Activated naive CD8-positive, alpha-beta T cell treated with anti-CD3 and anti-CD28 coated beads, Interleukin-2, amount 10 ng/mL, durations not matched to agents 7 days and 5 days (primary cell): ENCODE measurements at regions not wholly inside any gene's neighbourhood (a gene's known extent, or its start where the extent isn't known, plus 50 kb on each side); places are given as distances from the start of the nearest gene placed in this dataset.
"Not testable (repeated sequence)": the region's sequence is repeated elsewhere in the genome, so short reads cannot be mapped to it uniquely, and the experiment has no call there.

Experiments
- ATAC-seq: fragments of 150-1000 bp; cut with Tn5 transposase; one replicate; pipeline ENCODE4 v1.10.0; 2021; ENCODE audit warnings: low read depth, moderate library complexity
- POLR2A ChIA-PET: fragments of 350-600 bp; sonication (Branson Sonifier 250); formaldehyde crosslinking; loops from one replicate; lab custom pipeline; 2021; ENCODE audit warnings: antibody characterized with exemption; lab: Charles Lee
- DNase-seq: peaks from one replicate; pipeline ENCODE4 v3.0.0; 2021
- H3K27ac Mint-ChIP-seq: one replicate; pipeline ENCODE4 v1.8.0; 2022; ENCODE audit warnings: mild to moderate bottlenecking, mixed read lengths
- H3K27me3 Mint-ChIP-seq: one replicate; pipeline ENCODE4 v1.8.0; 2022; ENCODE audit warnings: mild to moderate bottlenecking, moderate library complexity, mixed read lengths
- H3K36me3 Mint-ChIP-seq: one replicate; pipeline ENCODE4 v1.8.0; 2021; ENCODE audit warnings: mild to moderate bottlenecking, mixed read lengths
- H3K4me1 Mint-ChIP-seq: one replicate; pipeline ENCODE4 v1.8.0; 2021; ENCODE audit warnings: mixed read lengths
- H3K4me3 Mint-ChIP-seq: one replicate; pipeline ENCODE4 v1.8.0; 2022; ENCODE audit warnings: mild to moderate bottlenecking, moderate library complexity, mixed read lengths
- H3K9me3 Mint-ChIP-seq: one replicate; pipeline ENCODE4 v1.8.0; 2021; ENCODE audit warnings: mixed read lengths

DNA sequence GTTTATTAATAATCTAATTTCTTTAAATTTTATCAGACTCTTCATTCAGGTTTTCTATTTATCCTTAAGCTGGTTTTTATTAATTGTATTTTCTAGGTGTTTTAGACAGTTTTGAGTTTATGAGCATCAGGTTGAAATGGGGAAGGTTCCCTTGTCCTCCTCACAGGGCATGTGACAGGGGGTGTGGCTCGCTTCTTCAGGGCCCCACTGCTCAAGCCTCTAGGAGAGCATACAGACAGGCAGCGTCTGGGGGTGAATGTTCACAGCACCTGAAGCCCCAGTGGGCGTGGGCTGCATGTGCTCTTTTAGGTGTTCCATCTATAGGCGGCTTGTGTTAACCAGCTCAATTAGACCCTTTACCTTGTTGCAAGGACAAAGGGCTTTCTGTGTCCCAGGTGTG, 78.2 kb upstream of the RUFY1 start:
- no peaks in the 10 kb centered on the region for H3K9me3 Mint-ChIP-seq
- H3K4me3 Mint-ChIP-seq = no peak overlapping the region
- DNase-seq = no peak
- POLR2A ChIA-PET = no interaction called here
- H3K4me1 Mint-ChIP-seq = no peaks in the 10 kb centered on the region
- no peak for ATAC-seq
- H3K36me3 Mint-ChIP-seq = no peaks in the 10 kb centered on the region
- peaks cover 9% of the 10 kb centered on the region for H3K27me3 Mint-ChIP-seq
- H3K27ac Mint-ChIP-seq = no peak overlapping the region

DNA sequence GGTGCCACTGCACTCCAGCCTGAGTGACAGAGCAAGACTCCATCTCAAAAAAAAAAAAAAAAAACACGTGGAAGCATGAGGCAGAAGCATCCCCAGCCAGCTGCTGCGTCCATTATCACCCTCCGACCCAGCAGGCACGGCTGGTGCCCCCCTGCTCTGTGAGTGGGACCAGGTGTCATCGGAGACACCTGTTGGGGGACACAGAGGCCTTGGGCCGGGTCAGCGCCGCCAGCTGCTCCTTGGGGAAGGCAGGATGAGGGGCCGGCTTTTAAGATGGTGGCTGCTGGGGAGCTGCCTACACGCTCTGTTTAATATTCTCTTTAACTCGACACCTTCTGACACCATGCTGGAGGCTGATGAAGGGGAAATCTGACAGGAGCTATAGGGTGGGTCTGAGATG, 80.2 kb upstream of the RUFY1 start:
- no peaks in the 10 kb centered on the region for H3K9me3 Mint-ChIP-seq
- no peaks in the 10 kb centered on the region for H3K36me3 Mint-ChIP-seq
- no peak overlapping the region for H3K4me3 Mint-ChIP-seq
- no peak overlapping the region for H3K27ac Mint-ChIP-seq
- peaks cover 5% of the 10 kb centered on the region for H3K27me3 Mint-ChIP-seq
- POLR2A ChIA-PET = no interaction called here
- ATAC-seq = no peak
- no peak for DNase-seq
- H3K4me1 Mint-ChIP-seq = no peaks in the 10 kb centered on the region

DNA sequence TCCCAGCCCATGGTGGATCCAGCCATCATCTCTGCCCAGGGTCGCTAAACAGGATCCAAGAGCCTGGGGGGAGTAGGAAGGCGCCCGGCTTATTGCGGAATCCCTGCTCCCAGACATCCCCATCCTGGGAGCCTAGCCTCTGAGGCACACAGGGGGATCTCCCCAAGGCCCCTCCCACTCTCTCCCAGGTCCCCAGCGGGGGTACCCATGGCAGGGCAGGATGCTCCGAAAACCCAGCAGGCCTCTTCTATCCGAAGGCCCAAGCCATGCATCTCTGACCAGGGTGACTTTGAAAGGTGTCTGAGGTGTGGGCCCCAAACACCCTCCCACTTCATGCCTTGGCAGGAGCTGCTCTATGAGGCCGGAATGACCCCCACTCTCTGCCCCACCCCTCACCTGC, 81.7 kb upstream of the RUFY1 start:
- POLR2A ChIA-PET = no interaction called here
- Mint-ChIP-seq H3K9me3 (no peaks in the 10 kb centered on the region), H3K27ac (no peak overlapping the region), H3K4me1 (no peaks in the 10 kb centered on the region), H3K36me3 (no peaks in the 10 kb centered on the region), H3K27me3 (no peaks in the 10 kb centered on the region), H3K4me3 (no peak overlapping the region)
- no peak for ATAC-seq
- DNase-seq = no peak

DNA sequence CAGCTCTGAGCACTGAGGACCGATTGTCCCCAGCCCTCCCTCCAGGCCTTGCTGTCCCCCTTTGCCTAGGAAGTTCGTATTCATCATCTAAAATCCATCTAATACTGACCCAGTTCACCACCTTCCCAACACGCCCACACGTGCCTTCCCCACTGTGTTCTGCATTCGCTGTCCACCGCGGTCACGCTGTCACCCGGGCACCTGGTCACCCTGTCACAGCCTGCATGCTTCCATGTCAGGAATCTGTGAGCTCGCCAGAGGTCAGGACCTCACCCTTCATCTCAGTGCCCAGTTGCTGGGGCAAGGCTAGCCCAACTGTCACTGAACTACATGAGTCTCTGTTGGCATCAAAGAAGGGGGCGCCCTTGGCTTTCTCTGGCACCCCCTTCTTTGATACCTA, 82.9 kb upstream of the RUFY1 start:
- H3K36me3 Mint-ChIP-seq = no peaks in the 10 kb centered on the region
- H3K27ac Mint-ChIP-seq = no peak overlapping the region
- no peaks in the 10 kb centered on the region for H3K9me3 Mint-ChIP-seq
- ATAC-seq (no peak), DNase-seq (no peak)
- H3K4me3 Mint-ChIP-seq = no peak overlapping the region
- H3K4me1 Mint-ChIP-seq = no peaks in the 10 kb centered on the region
- no peaks in the 10 kb centered on the region for H3K27me3 Mint-ChIP-seq
- POLR2A ChIA-PET = no interaction called here

DNA sequence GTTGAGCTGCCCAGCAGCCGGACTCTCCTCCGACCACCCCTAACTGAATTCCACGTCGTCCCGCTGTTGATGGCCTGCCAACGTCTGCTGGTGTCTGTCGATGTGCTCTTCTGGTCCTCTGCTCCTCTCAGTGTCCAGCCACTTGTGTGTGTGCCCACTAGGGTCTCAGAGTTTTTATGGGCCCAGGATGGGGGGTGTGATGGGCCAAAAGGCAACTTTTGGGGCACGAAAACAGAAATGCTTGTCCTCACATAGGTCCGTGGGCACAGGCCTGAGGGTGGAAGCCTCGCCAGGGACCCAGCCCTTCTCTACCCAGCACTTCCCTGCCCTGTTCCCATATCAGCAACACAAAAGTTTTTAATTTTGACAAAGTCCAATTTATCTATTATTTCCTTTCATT, 85.7 kb upstream of the RUFY1 start:
- Mint-ChIP-seq H3K4me3 (no peak overlapping the region), H3K36me3 (no peaks in the 10 kb centered on the region), H3K9me3 (no peaks in the 10 kb centered on the region), H3K27ac (no peak overlapping the region), H3K4me1 (no peaks in the 10 kb centered on the region), H3K27me3 (no peaks in the 10 kb centered on the region)
- POLR2A ChIA-PET = no interaction called here
- DNase-seq (no peak), ATAC-seq (no peak)

DNA sequence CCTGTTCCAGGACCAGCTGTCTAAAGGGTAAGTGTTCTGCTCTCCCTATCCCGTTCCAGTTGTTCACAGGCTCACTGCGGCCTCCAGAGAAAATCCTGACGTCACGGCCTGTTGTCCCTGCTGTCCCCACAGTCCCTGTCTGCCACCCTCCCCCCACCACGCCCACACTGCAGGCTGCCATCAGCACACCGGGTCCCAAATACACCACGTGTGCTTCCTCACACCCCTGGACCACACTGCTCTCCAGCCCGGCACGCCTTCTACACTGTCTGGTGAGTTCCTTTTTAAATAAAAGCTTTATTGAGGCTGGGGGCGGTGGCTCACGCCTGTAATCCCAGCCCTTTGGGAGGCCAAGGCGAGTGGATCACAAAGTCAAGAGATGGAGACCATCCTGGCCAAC, 88.3 kb upstream of the RUFY1 start:
- POLR2A ChIA-PET = no interaction called here
- no peak overlapping the region for H3K4me3 Mint-ChIP-seq
- H3K4me1 Mint-ChIP-seq = no peaks in the 10 kb centered on the region
- no peak for DNase-seq
- H3K9me3 Mint-ChIP-seq = peaks cover 3% of the 10 kb centered on the region
- H3K27me3 Mint-ChIP-seq = no peaks in the 10 kb centered on the region
- ATAC-seq = no peak
- no peaks in the 10 kb centered on the region for H3K36me3 Mint-ChIP-seq
- no peak overlapping the region for H3K27ac Mint-ChIP-seq

DNA sequence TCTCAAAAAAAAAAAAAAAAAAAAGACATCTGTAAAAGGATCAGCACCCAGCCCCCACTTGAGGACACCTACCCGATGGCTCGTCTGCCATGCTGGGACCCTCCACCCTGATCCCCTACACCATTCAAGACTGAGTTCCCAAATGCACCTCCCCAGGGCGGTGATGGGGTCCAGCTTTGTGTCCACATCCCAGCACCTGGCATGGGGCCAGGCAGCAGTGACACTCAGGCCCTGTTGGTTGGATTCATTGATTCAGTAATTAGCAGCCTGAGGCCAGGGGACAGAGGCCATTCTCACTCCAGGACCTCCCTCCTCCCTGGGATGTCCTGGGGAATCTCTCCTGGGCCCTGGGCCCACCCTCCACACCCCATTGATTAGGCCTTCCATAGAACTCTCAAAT, 88.8 kb upstream of the RUFY1 start:
- Mint-ChIP-seq H3K27me3 (no peaks in the 10 kb centered on the region), H3K9me3 (peaks cover 3% of the 10 kb centered on the region), H3K27ac (no peak overlapping the region), H3K36me3 (no peaks in the 10 kb centered on the region), H3K4me3 (no peak overlapping the region), H3K4me1 (no peaks in the 10 kb centered on the region)
- ATAC-seq (no peak), DNase-seq (no peak)
- POLR2A ChIA-PET = no interaction called here

DNA sequence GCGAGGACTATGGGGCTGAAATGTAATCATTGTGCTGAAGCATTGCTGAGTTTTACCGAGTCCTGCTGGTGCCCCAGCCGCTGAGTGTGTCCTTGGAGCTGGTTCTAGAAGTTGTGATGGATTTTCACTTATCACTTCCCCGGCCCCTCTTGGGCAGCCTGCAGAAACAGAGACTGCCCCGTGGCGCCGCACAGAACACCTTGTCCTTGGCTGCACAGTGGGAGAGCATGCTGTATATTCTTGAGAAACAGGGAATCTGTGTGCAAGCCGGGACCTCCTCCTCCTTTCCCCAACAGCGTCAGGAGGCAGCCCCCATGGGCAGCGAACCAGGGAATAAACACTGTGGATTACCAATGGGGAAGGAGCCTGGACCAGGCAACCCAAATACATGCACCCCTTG, 90.6 kb upstream of the RUFY1 start:
- H3K4me1 Mint-ChIP-seq = no peaks in the 10 kb centered on the region
- peaks cover 7% of the 10 kb centered on the region for H3K9me3 Mint-ChIP-seq
- DNase-seq (no peak), ATAC-seq (no peak)
- no peak overlapping the region for H3K27ac Mint-ChIP-seq
- POLR2A ChIA-PET = no interaction called here
- H3K4me3 Mint-ChIP-seq = no peak overlapping the region
- H3K27me3 Mint-ChIP-seq = no peaks in the 10 kb centered on the region
- no peaks in the 10 kb centered on the region for H3K36me3 Mint-ChIP-seq

DNA sequence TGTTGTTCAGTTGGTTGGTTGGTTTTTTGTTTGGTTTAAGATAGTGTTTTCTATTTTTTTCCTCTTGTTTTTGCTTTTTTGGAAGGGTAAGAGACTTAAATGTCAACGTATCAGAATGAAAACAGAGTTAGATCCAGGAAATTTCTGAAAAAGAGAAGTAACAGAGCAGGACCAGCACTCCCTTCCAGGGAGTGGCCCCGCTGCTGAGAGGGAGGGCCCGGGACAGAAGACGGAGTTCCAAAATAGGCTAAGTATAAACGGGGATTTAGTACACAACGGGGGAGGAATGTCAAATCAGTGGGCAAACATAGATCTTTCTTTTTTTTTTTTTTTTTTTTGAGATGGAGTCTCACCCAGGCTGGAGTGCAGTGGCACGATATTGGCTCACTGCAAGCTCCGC, 92.7 kb upstream of the RUFY1 start:
- Mint-ChIP-seq H3K27ac (no peak overlapping the region), H3K4me1 (no peaks in the 10 kb centered on the region), H3K9me3 (peaks cover 12% of the 10 kb centered on the region), H3K36me3 (no peaks in the 10 kb centered on the region), H3K27me3 (no peaks in the 10 kb centered on the region), H3K4me3 (no peak overlapping the region)
- POLR2A ChIA-PET = no interaction called here
- ATAC-seq = no peak
- no peak for DNase-seq

DNA sequence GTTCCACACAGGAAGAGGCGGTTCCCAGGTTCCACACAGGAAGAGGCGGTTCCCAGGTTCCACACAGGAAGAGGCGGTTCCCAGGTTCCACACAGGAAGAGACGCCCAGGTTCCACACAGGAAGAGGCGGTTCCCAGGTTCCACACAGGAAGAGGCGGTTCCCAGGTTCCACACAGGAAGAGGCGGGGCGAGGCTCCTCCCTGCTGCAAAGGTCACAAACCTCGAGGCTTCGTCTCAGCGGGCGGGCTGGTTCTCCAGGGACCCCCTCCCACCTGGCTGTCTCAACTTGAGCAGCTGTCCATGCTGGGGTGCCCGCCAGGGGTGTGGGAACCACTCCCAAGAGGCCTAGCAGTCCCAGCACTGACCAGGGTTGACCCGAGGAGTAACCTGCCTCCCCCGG, 94.3 kb upstream of the RUFY1 start:
- H3K9me3 Mint-ChIP-seq = peaks cover 12% of the 10 kb centered on the region
- DNase-seq, H3K36me3 Mint-ChIP-seq, H3K27ac Mint-ChIP-seq, H3K27me3 Mint-ChIP-seq, H3K4me3 Mint-ChIP-seq, POLR2A ChIA-PET, ATAC-seq, H3K4me1 Mint-ChIP-seq: not testable (repeated sequence)

DNA sequence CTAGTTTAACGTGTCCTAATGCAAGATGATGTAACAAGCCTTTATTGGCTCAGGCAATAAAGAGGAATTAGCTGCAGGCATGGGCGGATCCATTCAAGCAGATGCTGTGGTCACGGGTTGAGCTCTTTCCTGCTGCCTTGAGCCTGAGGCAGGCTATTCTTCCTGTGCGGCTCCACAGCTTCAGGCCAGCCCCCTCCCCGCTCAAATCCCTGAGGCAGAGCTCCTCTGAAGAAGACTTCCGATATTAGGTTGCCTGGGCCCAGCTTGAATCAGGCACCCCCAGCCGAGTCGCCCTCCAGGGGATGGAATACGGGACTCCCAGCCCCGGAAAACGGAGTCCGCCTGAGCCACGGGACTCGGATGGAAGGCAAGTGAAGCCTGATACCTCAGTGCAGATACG, 95.0 kb upstream of the RUFY1 start:
- Mint-ChIP-seq H3K36me3 (no peaks in the 10 kb centered on the region), H3K27me3 (no peaks in the 10 kb centered on the region), H3K27ac (no peak overlapping the region), H3K4me1 (no peaks in the 10 kb centered on the region), H3K9me3 (peaks cover 12% of the 10 kb centered on the region), H3K4me3 (no peak overlapping the region)
- DNase-seq = no peak
- POLR2A ChIA-PET = no interaction called here
- no peak for ATAC-seq

DNA sequence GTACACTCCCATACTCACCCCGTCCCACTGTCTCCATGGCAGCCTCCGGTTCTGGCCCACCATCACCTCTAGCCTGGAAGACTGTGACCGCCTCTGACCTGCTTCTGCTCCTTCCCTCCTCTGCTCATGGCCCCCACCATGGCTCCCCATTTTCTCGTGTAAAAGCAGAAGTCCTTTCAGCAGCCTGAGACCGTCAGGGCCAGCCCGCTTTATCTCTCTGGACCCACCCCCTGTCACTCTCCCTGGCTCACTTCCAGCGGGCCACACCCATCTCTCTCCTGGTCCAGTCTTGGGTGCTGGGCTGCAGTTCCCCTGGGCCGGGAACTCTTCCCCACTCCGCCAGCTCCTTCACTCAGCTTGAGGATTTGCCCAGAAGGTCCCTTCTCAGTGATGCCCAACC, 96.0 kb upstream of the RUFY1 start:
- no peak overlapping the region for H3K27ac Mint-ChIP-seq
- H3K27me3 Mint-ChIP-seq = no peaks in the 10 kb centered on the region
- ATAC-seq (no peak), DNase-seq (no peak)
- POLR2A ChIA-PET = no interaction called here
- no peak overlapping the region for H3K4me3 Mint-ChIP-seq
- H3K4me1 Mint-ChIP-seq = no peaks in the 10 kb centered on the region
- H3K36me3 Mint-ChIP-seq = no peaks in the 10 kb centered on the region
- peaks cover 12% of the 10 kb centered on the region for H3K9me3 Mint-ChIP-seq

DNA sequence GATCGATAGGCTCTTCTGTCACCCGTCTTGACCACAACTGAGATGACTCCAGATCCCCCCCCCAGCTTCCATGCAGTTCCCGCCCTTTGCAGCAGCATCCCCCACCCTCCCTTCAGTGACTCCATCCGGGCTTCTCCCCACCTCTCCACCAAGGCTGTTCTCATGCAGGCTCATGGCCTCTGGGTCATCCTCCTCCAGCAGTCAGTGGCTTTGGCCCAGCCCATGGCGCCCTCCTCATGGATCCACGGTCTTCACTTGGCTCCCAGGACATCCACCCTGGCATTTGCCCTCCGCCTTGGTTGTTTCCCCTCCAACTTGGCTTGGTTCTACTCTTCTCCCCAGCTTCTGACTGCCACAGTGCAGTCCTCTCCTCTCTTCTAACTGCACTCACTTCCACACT, 96.7 kb upstream of the RUFY1 start:
- Mint-ChIP-seq H3K4me1 (no peaks in the 10 kb centered on the region), H3K36me3 (no peaks in the 10 kb centered on the region), H3K27me3 (no peaks in the 10 kb centered on the region), H3K9me3 (peaks cover 12% of the 10 kb centered on the region), H3K27ac (no peak overlapping the region), H3K4me3 (no peak overlapping the region)
- ATAC-seq = no peak
- POLR2A ChIA-PET = no interaction called here
- no peak for DNase-seq

DNA sequence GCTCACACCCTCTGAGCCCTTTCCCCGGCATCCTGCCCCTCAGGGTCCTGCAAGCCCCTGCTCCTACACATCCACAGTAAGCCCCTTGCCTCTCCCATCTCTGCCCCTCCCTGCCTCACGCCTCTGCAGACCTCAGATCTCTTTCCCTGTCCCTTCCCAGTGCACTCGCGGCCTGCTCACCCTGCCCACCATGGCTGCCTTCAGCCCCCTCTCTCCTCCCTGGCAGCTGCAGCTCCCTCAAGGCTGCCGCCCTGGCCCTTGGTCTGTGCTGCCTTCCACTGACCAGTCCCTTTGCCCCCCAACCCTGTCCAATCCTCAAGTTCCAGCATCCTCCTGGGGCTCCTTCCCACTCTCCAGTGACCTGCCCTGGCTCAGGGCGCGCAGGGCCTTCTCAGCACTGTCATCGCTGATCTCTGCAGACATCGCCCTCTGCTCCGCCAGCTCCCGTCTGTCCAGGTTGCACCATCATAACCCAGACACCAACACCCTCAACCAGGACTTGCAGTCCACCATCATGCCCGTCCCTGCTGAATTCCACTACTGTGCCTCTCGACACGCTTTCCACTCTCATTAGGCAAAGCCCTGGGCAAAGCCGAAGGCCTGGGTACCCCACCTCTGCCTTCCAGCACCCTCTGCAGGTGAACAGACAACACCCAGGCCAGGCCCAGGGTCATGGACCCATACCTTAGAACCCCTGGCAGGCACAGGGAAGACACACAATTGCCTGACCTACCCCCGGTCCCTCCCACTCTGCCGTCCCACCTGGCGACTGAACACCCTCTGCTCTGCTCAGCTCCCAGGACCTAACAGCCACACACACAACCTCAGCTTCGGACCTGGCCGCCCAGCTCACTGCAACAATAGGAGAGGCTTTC, 97.8 kb upstream of the RUFY1 start:
- no peak overlapping the region for H3K4me3 Mint-ChIP-seq
- no peak overlapping the region for H3K27ac Mint-ChIP-seq
- no peaks in the 10 kb centered on the region for H3K4me1 Mint-ChIP-seq
- POLR2A ChIA-PET = no interaction called here
- DNase-seq = no peak
- no peaks in the 10 kb centered on the region for H3K36me3 Mint-ChIP-seq
- H3K9me3 Mint-ChIP-seq = peaks cover 11% of the 10 kb centered on the region
- no peaks in the 10 kb centered on the region for H3K27me3 Mint-ChIP-seq
- no peak for ATAC-seq

DNA sequence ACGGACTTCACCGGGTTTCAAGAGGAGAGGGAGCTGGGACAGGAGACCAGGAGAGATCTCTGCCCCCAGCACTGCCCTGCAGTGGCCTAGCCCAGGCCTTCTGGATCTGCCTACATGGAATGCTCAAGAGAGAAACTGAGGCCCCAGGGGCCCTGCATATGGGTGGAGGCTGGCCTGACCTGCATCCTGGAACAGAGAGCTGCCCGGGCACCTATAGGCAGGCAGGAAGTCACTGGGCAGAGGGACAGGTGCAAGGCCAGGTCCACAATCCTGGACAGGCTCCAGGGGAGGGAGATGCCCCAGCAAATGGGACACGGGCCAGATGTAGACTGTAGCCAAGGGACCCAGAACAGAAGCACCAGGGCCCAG, 98.5 kb upstream of the RUFY1 start:
- DNase-seq (no peak), ATAC-seq (no peak)
- peaks cover 8% of the 10 kb centered on the region for H3K9me3 Mint-ChIP-seq
- no peaks in the 10 kb centered on the region for H3K36me3 Mint-ChIP-seq
- no peak overlapping the region for H3K4me3 Mint-ChIP-seq
- POLR2A ChIA-PET = no interaction called here
- H3K27me3 Mint-ChIP-seq = no peaks in the 10 kb centered on the region
- H3K27ac Mint-ChIP-seq = no peak overlapping the region
- H3K4me1 Mint-ChIP-seq = no peaks in the 10 kb centered on the region
